Right forelimb (tissue), 1 donor: ENCODE measurements at regions not wholly inside any gene's neighbourhood (a gene's known extent, or its start where the extent isn't known, plus 50 kb on each side); places are given as distances from the start of the nearest gene placed in this dataset.
"Not testable (repeated sequence)": the region's sequence is repeated elsewhere in the genome, so short reads cannot be mapped to it uniquely, and the experiment has no call there.

Source experiments
- DNase-seq: peaks from one replicate; pipeline ENCODE4 v3.0.0-alpha.2; 2018

DNA sequence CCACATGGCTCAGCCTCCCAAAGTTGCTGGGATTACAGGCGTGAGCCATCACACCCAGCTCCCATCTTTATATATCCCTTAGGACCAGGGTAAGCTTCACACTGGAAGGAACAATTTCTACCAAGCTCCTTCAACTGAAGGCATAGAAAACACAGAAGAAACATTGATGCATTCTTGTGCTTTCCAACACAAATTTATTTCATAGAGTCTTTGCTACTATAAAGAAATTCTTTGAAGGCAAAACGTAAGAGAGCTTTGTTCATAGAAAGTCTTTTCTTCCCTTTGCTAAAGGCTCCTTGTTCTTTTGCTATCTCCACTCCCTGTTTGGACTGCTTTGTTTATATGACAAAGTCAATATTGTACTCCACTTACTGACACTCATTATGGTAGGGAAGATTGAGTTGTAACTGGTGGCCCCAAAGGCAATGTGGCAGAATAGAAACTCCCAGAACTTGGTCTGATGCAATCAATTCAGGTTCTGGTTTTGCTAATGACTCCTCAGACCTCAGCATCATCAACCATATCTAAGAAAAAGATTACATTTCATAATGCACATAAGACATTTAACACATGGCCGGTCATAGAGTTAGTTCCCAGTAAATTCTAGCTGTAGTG, 97.4 kb upstream of the CLINT1 start:
- DNase-seq: no peak

DNA sequence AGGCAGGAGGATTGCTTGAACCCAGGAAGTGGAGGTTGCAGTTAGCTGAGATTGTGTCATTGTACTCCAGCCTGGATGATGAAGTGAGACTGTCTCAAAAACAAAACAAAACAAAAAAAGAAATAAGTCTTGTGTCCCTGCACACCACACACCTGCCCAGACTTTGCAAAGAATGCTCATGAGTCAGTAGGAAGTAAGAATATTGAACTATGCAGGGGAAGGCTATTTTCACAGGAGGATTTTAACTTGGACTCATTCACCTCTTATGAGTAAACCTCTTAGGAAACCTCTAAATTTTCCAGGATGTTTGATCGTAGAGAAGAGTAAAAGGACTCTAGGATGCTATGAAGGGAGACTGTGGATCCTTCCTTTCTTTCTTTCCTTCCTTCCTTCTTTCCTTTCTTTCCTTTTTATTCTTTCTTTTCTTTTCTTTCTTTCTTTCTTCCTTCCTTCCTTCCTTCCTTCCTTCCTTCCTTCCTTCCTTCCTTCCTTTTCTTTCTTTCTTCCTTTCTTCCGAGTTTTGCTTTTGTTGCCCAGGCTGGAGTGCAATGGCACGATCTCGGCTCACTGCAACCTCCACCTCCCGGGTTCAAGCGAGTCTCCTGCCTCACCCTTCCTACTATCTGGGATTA, 96.7 kb upstream of the CLINT1 start:
- DNase-seq: no peak

DNA sequence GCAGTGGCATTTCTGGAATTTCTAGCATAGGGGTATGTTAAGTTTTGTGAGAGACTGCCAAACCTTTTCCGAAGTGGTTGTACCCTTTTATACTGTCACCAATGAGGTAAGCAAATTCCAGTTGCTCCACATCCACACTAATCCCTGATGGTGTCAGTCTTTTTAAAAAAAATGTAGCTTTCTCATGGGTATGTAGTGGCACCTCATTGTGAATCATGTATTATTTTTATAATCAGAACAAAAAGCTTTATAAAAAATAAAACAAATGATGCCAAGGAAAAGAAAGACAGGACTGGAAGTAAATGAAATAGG, 93.4 kb upstream of the CLINT1 start:
- no peak for DNase-seq

DNA sequence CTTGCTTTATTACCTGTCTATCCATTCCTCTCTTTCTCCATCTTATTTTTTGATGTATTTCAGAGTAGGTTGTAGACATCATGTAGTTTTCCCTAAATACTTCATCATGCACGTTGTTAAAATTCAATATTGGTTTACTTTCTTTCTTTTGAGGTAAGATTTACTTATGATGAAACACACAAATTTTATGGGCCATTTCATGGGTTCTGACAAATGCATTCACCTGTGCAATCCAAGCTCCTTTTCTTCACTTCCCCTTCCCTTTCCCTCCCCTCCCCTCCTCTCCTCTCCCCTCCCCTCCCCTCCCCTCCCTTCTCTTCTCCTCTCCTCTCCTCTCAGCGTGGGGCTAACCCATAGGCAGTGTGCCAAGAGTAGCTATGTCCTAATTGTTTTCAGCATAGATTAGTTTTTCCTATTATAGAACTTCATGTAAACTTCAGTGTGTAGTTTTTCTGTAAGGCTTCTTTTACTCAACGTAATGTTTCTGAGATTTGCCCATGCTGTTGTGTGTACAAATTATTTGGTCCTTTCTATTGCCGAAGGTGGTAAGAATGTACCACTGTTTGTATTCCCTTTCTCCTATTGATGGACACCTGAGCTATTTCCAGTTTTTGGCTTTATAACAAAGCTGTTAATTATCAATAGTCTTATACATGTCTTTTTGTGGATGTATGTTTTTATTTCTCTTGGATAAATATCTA, 92.9 kb upstream of the CLINT1 start:
- no peak for DNase-seq

DNA sequence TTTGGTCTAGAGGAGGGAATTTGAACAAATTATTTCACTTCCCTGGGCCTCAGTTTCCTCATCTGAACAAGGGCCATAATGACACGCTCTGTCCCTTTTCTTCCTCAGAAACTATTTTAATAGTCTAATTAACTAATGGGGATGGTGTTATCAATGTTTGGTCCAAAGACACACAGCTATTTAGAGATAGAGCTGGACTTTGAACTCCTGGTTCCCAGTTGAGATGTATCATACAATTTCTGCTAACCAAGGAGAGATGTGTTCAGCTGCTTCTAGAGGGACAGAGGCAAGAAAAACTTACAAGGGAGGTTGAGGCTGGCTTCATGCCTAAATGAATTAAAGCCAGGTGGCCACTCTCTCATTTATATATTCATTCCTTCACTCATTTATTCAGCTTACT, 90.6 kb upstream of the CLINT1 start:
- DNase-seq: no peak

DNA sequence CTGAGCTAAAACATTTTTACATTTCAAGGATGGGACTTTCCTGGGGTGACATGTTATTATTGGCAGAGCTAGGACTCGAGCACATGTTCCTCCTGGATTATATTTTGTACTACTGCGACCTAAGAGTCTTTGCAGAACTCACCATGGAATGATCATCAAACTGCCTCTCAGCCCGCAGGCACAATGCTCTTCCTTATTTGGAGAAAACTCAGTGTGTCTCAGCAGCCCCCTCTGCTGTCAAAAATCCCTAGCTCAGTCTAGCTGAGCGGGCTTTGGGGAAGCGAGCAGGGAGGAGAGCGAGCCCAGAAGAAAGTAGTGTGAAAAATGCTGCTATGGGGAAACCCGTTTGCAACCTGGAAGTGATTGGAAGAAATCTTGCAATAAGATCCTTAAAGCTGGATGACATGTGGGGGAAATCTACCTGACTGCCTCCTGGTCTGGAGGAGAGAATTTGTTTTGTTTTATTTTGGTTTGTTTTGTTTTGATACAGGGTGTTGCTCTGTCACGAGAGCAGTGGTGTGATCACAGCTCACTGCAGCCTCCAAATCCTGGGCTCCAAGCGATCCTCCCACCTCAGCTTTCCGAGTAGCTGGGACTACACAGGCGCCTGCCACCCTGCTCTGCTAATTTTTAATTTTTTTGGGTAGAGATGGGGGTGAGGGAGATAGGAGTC, 89.9 kb upstream of the CLINT1 start:
- peak; percentile 91 for DNase-seq

DNA sequence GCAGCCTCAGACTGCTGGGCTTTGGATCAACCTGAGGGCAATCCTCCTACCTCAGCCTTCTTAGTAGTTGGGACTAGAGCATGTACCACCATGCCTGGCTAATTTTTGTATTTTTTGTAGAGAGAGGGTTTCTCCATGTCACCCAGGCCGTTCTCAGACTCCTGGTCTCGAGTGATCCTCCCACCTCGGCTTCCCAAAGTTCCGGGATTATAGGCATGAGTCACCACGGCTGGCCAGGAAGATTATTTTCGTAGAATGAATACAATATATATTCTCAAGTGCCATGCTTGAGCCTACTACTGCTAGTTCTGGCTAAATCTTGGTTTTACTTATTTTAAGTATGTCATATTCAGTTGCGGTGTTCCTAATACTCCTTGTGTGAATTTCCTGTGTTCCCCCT, 88.2 kb upstream of the CLINT1 start:
- no peak for DNase-seq

DNA sequence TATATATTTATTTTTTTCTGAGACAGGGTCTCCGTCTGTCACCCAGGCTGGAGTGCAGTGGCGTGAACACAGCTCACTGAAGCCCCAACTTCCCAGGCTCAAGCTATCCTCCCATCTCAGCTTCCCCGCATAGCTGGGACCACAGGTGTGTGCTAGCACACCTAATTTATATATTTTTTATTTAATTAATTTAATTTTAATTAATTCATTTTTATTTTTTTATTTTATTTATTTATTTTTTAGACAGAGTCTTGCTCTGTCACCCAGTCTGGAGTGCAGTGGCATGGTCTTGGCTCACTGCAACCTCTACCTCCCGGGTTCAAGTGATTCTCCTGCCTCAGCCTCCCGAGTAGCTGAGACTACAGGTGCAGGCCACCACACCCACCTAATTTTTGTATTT, 86.9 kb upstream of the CLINT1 start:
- not testable (repeated sequence) for DNase-seq

DNA sequence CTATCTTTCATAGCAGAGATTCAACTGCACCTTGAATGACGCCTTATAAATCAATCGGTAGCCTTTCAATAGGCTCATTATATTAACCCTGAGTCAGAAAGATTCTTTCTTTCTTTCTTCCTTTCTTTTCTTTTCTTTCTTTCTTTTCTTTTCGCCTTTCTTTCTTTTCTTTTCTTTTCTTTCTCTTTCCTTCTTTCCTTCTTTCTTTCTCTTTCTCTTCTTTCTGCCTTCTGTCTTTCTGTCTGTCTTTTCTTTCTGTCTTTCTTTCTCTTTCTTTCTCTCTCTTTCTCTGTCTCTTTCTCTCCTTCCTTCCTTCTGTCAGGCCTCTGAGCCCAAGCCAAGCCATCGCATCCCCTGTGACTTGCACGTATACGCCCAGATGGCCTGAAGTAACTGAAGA, 86.0 kb upstream of the CLINT1 start:
- no peak for DNase-seq

DNA sequence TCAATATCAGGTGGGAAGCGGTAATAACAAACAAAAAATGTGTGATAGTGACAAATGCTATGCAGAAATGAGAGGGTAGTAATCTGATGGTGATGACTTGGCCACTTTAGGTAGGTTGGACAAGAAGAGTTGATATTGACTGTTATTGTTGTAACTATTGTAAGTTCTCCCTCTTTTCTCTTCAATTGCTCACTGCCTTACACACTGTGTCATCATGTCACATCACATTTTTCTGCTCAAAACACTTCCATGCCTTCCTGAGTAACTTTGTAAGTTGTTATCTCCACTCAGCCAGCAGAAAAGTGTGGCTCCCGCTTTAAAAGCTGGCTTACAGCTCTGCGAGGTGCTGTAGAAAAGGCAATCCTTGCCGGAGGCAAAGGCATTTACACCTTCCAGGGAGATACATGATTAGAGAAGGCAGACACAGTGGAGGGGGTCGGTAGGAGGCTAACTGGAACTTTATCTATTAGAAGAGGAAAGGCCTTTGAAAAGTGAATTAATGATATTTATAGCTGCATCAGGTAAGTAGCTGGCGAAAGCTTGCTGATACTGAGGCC, 85.2 kb upstream of the CLINT1 start:
- DNase-seq: no peak

DNA sequence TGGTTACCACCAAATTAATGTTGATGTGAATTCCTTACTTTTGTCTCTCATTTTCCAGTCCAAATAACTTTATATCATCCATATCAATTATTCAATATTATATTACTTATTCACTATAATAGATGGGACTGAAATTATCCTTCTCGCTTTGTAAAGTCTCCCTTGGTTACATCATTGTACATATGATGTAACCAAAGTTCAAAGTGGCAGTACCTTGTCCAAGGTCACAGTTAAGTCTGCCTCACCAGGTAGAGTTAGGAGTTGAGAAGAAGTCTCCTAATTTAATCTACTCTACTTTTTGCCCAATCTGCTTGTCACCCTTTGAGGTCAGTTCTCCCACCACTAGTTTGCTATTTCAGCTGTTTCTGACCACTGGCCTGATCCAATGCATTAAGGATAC, 83.7 kb upstream of the CLINT1 start:
- no peak for DNase-seq

DNA sequence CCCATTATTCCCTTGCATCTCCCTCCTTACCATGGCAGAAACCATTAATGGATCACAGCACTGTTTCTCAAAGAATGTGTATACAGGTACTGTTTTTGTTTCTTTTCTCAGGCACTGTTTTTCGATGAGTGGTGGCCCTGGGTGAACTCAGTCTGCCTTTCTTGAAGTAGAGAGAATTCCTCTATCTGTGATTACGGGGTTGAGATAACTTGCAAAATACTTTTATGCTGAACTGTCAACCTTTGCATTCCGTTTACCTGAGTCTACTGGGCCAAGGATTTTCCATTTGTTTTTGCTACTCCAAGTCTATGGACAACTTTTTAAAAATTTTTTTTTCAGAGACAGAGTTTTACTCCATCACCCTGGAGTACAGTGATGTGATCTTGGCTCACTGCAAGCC, 82.7 kb upstream of the CLINT1 start:
- DNase-seq: no peak

DNA sequence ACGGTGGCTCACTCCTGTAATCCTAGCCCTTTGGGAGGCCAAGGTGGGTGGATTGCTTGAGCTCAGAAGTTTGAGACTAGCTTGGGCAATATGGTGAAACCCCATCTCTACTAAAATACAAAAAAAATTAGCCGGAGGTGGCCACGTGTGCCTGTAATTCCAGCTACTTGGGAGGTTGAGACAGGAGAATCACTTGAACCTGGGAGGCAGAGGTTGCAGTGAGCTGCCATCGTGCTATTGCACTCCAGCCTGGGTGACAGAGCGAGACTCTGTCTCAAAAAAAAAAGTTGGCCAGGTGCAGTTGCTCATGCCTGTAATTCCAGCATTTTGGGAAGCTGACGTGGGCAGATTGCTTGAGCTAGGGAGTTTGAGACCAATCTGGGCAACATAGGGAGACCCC, 79.2 kb upstream of the CLINT1 start:
- not testable (repeated sequence) for DNase-seq

DNA sequence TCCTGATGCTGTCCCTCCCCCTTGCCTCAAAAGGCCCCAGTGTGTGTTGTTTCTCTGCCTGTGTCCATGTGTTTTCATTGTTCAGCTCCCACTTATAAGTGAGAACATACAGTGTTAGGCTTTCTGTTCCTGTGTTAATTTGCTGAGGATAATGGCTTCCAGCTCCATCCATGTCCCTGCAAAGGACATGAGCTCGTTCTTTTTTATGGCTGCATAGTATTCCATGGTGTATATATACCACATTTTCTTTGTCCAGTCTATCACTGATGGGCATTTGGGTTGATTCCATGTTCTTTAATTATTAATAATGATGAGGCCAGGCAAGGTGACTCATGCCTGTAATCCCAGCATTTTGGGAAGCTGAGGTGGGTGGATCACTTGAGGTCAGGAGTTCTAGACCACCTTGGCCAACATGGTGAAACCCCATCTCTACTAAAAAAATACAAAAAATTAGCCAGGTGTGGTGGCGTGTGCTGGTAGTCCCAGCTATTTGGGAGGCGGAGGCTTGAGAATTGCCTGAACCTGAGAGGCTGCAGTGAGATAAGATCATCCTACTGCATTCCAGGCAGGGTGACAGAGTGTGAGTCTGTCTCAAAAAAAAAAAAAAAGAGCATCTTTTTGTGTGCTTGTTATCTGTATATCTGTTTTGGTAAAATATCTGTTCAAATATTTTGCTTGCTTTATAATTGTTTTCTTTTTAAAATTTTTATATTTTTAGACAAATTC, 78.0 kb upstream of the CLINT1 start:
- not testable (repeated sequence) for DNase-seq

DNA sequence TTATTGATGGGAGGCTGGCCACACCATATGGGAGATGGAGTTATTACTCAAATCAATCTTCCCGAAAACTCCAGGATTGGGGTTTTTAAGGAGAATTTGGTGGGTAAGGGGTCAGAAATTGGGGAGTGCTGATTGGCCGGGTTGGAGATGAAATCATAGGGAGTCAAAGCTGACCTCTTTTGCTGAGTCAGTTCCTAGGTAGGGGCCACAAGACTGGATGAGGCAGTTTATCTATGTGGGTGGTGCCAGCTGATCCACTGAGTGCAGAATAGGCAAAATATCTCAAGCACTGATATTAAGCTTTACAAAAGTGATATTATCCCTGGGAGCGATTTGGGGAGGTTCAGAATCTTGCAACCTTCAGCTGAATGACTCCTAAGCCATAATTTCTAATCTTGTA, 75.7 kb upstream of the CLINT1 start:
- no peak for DNase-seq

DNA sequence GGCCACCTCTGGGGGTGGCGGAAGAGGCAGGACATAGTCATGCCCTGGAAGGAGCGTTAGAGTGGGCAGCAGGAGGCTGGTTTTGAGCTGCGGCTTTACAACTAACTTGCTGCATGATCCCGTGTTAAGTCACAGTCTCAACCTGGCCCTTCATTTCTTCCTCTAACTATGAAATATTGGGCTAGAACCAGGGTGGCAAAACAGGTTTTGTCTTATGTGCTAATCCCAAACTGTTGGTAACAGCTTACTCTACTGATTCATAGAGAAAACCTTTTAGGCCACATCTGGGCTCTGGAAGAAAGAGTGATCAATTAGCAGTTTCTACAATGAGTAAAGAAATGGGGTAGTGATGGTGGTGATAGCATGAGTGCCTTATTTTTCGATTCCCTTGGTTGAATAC, 74.1 kb upstream of the CLINT1 start:
- no peak for DNase-seq

DNA sequence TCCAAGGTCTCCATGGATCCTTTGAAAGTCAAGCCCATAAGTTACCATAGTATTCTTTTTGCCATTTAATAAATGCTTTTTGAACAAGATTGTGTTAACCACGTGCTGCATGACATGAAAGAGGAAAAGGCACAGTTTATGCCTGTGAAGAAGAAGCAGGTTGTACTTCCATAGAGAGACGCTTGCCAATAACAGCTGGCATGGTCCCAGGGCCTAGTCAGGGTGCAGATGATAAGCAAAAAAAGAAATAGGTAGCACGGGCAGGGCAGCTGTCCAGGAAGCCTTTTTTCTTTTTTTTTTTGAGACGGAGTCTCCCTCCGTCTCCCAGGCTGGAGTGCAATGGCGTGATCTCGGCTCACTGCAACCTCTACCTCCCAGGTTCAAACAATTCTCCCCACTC, 71.8 kb upstream of the CLINT1 start:
- no peak for DNase-seq

DNA sequence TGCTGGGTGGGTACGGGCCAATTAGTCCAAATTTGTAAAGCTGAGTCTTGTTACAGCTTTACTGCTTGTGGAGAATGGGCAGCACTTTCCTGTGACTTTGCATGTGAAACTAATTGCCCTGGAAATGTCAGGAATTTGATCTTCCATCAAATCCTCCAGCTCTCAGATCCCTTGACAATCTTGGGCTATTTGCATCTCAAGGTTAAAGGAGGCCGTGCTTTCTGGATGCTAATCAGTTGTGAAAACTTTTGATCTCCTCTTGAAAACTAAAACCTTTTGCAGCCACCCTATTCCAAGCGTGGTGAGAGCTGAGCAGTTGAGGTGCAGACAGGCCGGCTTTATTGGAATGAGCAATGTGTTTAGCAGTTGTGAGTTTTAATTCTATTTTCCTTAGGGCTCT, 68.0 kb upstream of the CLINT1 start:
- DNase-seq: no peak

DNA sequence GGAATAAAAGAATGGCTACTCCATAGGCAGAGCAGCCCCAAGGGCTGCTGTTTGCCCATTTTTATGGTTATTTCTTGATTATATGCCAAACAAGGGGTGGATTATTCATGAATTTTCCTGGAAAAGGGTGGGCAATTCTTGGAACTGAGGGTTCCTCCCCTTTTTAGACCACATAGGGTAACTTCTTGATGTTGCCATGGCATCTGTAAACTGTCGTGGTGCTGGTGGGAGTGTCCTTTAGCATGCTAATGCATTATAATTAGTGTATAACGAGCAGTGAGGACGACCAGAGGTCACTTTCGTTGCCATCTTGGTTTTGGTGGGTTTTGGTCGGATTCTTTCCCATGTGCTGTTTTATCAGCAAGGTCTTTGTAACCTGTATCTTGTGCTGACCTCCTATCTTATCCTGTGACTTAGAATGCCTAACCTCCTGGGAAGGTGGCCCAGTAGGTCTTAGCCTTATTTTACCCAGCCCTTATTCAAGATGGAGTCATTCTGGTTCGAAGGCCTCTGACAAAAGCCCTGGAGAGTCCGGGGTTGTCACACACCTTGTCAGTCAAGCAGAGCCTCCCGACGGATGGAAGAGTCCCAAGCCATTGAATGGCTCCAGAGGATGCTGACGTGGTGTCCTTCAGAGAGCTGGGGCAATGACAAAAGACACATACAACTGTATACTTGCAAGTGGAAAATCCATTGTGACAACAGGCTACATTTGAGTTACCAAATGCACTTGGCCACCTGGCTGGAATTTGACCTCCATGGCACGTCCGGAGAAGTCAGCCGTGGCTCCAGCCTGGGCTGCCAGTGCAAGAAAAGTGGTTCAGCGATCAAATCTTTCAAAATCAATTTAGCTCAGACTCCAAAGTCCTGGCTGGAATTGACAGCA, 67.1 kb upstream of the CLINT1 start:
- no peak for DNase-seq

DNA sequence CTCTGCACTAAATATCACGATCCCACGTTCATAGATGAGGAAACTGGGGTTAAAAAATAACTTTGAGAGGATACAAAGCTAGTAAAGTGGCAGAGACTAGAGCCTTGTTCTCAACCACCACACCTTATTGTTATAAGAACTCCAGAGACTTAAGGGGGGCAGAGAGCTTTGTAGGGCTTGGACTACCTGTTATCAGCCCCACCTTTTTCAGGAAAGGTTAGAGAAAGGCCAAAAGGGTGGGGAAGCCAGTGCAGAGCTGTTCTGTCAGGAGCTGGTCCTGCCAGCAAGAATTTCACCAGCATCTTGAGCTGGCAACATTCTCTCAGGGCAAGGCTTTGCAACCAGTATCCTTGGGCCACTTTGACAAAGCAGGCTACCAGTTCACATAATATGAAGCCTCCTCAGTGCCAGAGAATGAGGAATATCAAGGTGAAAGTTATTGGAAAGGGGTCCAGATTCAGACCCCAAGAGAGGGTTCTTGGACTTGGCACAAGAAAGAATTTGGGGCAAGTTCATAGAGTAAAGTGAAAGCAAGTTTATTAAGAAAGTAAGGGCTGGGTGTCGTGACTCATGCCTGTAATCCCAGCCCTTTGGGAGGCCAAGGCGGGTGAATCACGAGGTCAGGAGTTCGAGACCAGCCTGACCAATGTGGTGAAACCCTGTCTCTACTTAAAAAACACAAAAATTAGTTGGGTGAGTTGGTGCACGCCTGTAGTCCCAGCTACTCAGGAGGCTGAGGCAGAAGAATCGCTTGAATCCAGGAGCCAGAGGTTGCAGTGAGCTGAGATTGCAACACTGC, 66.2 kb upstream of the CLINT1 start:
- no peak for DNase-seq

DNA sequence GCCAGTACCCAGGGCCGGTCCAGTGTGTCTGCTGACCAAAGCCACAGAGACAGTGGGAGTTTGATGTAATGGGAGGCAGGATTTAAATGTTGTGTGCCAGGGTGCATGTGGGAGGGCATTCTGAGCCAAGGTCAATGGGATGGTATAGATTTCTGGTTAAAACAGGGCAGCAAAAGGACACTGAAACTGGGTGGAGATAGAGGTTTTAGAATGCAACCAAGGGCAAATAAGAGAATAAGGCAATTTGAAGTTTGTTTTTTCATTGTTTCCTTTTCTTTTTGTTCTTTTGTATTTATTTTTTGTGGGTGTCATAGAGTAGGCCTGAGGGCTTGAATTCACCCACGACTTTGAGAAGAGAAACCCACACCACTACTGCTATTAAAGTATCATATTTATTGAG, 65.5 kb upstream of the CLINT1 start:
- DNase-seq: no peak
